Vagina (tissue), 2 donors: ENCODE measurements at regions not wholly inside any gene's neighbourhood (a gene's known extent, or its start where the extent isn't known, plus 50 kb on each side); places are given as distances from the start of the nearest gene placed in this dataset.

Experiments used
- POLR2A ChIP-seq, 2 donors: fragments of 450-650 bp; IDR thresholded peaks; one replicate each; pipeline ENCODE4 v1.6.1; 2017; ENCODE audit warnings: antibody characterized with exemption in 2 of 2, mild to moderate bottlenecking in 2 of 2, moderate library complexity in 2 of 2
- POLR2AphosphoS5 ChIP-seq, 2 donors: sonication (generic); formaldehyde crosslinking; IDR thresholded peaks; one replicate each; pipeline ENCODE4 v1.9.0; 2017; ENCODE audit warnings: antibody characterized with exemption in 2 of 2, mild to moderate bottlenecking in 2 of 2, low read depth in 1 of 2; ENCODE audit not compliant: insufficient read depth in 1 of 2

DNA sequence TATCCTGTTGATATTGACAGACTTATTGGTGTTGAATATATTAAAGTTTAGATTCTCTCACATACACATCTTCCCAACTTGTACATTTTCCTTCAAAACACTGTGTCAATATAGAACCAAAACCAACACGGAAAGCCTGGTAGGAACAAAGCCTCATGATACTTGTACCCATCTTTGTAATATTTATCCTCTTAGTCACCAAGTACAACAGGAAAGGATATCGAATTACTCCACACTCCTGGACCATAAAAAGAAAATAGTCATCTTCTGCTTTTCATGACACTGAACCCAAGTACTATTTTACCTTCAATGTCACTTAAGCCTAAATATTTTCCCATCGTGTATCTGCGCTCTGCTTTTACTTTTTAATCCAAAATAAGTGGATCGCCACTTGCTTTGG lies 702.9 kb upstream of the PCDH9 start:
- TF ChIP-seq POLR2AphosphoS5 (IDR thresholded peaks at IDR 0.05; ENCODE audit: insufficient read depth in 1 of 2, low read depth in 1 of 2), result no peak
- no peak for TF ChIP-seq POLR2A (IDR thresholded peaks at IDR 0.05)
